Ovary (tissue), 3 donors: ENCODE measurements at regions not wholly inside any gene's neighbourhood (a gene's known extent, or its start where the extent isn't known, plus 50 kb on each side); places are given as distances from the start of the nearest gene placed in this dataset.

Source experiments
- EP300 ChIP-seq: sonication (generic); formaldehyde crosslinking; IDR thresholded peaks from one replicate; pipeline ENCODE4 v1.6.1; 2017; ENCODE audit warnings: antibody characterized with exemption
- POLR2A ChIP-seq: fragments of 450-650 bp; IDR thresholded peaks from one replicate; pipeline ENCODE4 v1.6.1; 2017; ENCODE audit warnings: antibody characterized with exemption, mild to moderate bottlenecking, moderate library complexity
- TF ChIP-seq, protein P1 (sequence below), 3 donors: fragments of 450-650 bp in 2 of 3; fragments of 200-600 bp in 1 of 3; IDR thresholded peaks; one replicate each; pipeline versions ENCODE4 v1.5.1 to v1.8.0; 2016 to 2022; ENCODE audit warnings: antibody characterized with exemption in 3 of 3, mild to moderate bottlenecking in 1 of 3
- donor health status: DM: no; HTN: no; CAD: no.

DNA sequence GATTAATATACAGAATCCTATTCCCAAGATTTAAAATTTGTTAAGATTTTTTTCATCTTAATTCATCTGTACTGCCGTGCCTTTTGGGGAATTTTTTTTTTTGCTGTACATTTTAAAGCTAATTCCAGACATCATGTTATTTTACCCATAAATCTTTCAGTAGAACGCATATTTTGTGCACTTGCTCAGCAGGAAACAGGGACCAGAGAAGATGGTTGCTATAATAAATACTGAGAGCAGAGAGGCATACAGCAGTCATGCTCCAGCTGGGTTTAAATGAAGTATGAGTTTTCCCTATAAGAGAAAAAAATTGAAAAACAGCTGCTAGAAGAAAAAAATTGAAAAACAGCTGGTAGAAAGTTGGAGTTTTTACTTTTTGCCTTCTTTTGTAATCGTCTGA, 196.9 kb upstream of the PUM3 start:
- TF ChIP-seq EP300 (no peak), POLR2A (no peak)
- TF ChIP-seq, protein P1, sequence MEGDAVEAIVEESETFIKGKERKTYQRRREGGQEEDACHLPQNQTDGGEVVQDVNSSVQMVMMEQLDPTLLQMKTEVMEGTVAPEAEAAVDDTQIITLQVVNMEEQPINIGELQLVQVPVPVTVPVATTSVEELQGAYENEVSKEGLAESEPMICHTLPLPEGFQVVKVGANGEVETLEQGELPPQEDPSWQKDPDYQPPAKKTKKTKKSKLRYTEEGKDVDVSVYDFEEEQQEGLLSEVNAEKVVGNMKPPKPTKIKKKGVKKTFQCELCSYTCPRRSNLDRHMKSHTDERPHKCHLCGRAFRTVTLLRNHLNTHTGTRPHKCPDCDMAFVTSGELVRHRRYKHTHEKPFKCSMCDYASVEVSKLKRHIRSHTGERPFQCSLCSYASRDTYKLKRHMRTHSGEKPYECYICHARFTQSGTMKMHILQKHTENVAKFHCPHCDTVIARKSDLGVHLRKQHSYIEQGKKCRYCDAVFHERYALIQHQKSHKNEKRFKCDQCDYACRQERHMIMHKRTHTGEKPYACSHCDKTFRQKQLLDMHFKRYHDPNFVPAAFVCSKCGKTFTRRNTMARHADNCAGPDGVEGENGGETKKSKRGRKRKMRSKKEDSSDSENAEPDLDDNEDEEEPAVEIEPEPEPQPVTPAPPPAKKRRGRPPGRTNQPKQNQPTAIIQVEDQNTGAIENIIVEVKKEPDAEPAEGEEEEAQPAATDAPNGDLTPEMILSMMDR (IDR thresholded peaks at IDR 0.05) = no peak
